Endothelial cell of umbilical vein (primary cell): ENCODE measurements at regions not wholly inside any gene's neighbourhood (a gene's known extent, or its start where the extent isn't known, plus 50 kb on each side); places are given as distances from the start of the nearest gene placed in this dataset.

Experiments
- BruUV-seq: library from RNA; stranded (reverse); fragments of 400-500 nt; replicated peaks from 2 replicates; lab custom pipeline; 2021; lab: Mats Ljungman, UMichigan
- CTCF ChIA-PET: fragments of 300-600, 350-600 bp; sonication (Branson Sonifier 250); formaldehyde crosslinking; loops from one replicate; lab custom pipeline; 2021; ENCODE audit warnings: antibody characterized with exemption, inconsistent platforms; lab: Charles Lee
- POLR2A ChIA-PET: fragments of 300-600, 350-600 bp; sonication (Branson Sonifier 250); formaldehyde crosslinking; loops from one replicate; lab custom pipeline; 2021; ENCODE audit warnings: antibody characterized with exemption, inconsistent platforms; lab: Charles Lee
- DNase-seq: peaks from one replicate; pipeline ENCODE4 v3.0.0-alpha.2; 2011; ENCODE audit warnings: low read depth, low spot score
- FAIRE-seq: peaks from 2 replicates; lab custom pipeline; 2011; peaks lifted over from hg19 to GRCh38; lab: Jason Lieb, UNC
- H2AFZ ChIP-seq: 2 replicates; pipeline ENCODE4 v1.6.0; 2012; ENCODE audit warnings: low read depth, low read length, control low read depth, inconsistent platforms
- H3K27ac ChIP-seq: 2 replicates; pipeline ENCODE4 v1.5.1; 2011; ENCODE audit warnings: low read depth, mild to moderate bottlenecking, control low read depth, low read length, moderate library complexity; ENCODE audit not compliant: insufficient read depth
- H3K27me3 ChIP-seq, 2 experiments: 2 replicates each; pipeline versions ENCODE4 v1.6.0 to v1.6.1; 2011; ENCODE audit warnings: low read length in 2 of 2, mixed read lengths in 1 of 2; ENCODE audit not compliant: control insufficient read depth in 2 of 2, insufficient read depth in 2 of 2
- H3K36me3 ChIP-seq, 2 experiments: 2 replicates in 1 of 2; 3 replicates in 1 of 2; pipeline ENCODE4 v1.5.1; 2011; ENCODE audit warnings: low read length in 2 of 2, mild to moderate bottlenecking in 1 of 2, moderate library complexity in 1 of 2; ENCODE audit not compliant: control insufficient read depth in 2 of 2, insufficient read depth in 2 of 2; ENCODE audit errors: extremely low read depth in 1 of 2
- H3K4me1 ChIP-seq: 3 replicates; pipeline ENCODE4 v1.5.1; 2011; ENCODE audit warnings: mild to moderate bottlenecking, low read length; ENCODE audit not compliant: control insufficient read depth, insufficient read depth; ENCODE audit errors: extremely low read depth
- H3K4me2 ChIP-seq: 2 replicates; pipeline ENCODE4 v1.6.1; 2011; ENCODE audit warnings: low read length, control low read depth, mixed read lengths; ENCODE audit not compliant: insufficient read depth
- H3K4me3 ChIP-seq, 3 experiments: fragments of 200-600 bp in 1 of 3; sonication (generic), shearing (Covaris generic) in 1 of 3; replicated peaks in 1 of 3; 2 replicates each; pipeline ENCODE4 v1.5.1; 2011 to 2016; ENCODE audit warnings: control low read depth in 3 of 3, low read length in 3 of 3, mild to moderate bottlenecking in 2 of 3, inconsistent platforms in 1 of 3, low read depth in 1 of 3, moderate library complexity in 1 of 3; ENCODE audit not compliant: insufficient read depth in 1 of 3
- H3K79me2 ChIP-seq: 2 replicates; pipeline ENCODE4 v1.6.0; 2012; ENCODE audit warnings: low read length, inconsistent platforms; ENCODE audit not compliant: control insufficient read depth, insufficient read depth
- H3K9ac ChIP-seq: replicated peaks from 2 replicates; pipeline ENCODE3; 2011; ENCODE audit warnings: low read length, control low read depth; ENCODE audit not compliant: insufficient read depth; ENCODE audit errors: extremely low read depth
- H3K9me1 ChIP-seq: replicated peaks from 3 replicates; pipeline ENCODE4 v1.6.0; 2011; ENCODE audit warnings: mild to moderate bottlenecking, low read length; ENCODE audit not compliant: control insufficient read depth, insufficient read depth; ENCODE audit errors: extremely low read depth
- H3K9me3 ChIP-seq: replicated peaks from 2 replicates; pipeline ENCODE4 v1.5.1; 2012; ENCODE audit warnings: low read length, inconsistent platforms; ENCODE audit not compliant: control insufficient read depth, insufficient read depth
- H4K20me1 ChIP-seq: replicated peaks from 2 replicates; pipeline ENCODE3; 2011; ENCODE audit warnings: mild to moderate bottlenecking, low read length; ENCODE audit not compliant: control insufficient read depth, insufficient read depth; ENCODE audit errors: extremely low read depth
- EZH2 ChIP-seq: IDR thresholded peaks from 2 replicates; pipeline ENCODE4 v1.6.1; 2012; ENCODE audit warnings: borderline replicate concordance, low read depth, mild to moderate bottlenecking, moderate library complexity, low read length, inconsistent platforms; ENCODE audit not compliant: severe bottlenecking
- FOS ChIP-seq: IDR thresholded peaks from 2 replicates; pipeline ENCODE4 v1.6.1; 2011; ENCODE audit warnings: mild to moderate bottlenecking, low read length, moderate library complexity, borderline replicate concordance; ENCODE audit not compliant: insufficient read depth
- GATA2 ChIP-seq: IDR thresholded peaks from 2 replicates; pipeline ENCODE4 v1.7.0; 2011; ENCODE audit warnings: low read depth, mild to moderate bottlenecking, moderate library complexity, mixed read lengths, low read length; ENCODE audit not compliant: insufficient read length, insufficient read depth
- JUN ChIP-seq: IDR thresholded peaks from 2 replicates; pipeline ENCODE4 v1.6.1; 2011; ENCODE audit warnings: borderline replicate concordance, low read depth; ENCODE audit not compliant: insufficient read length, insufficient read depth
- MAX ChIP-seq: IDR thresholded peaks from 2 replicates; pipeline ENCODE4 v1.6.1; 2011; ENCODE audit not compliant: insufficient read depth, insufficient read length
- MYC ChIP-seq: IDR thresholded peaks from one replicate; pipeline ENCODE4 v1.6.1; 2011; ENCODE audit warnings: mild to moderate bottlenecking, low read depth, low read length
- POLR2A ChIP-seq: IDR thresholded peaks from 2 replicates; pipeline ENCODE4 v1.6.1; 2012; ENCODE audit warnings: low read depth, mild to moderate bottlenecking, control low read depth, low read length
- POLR2AphosphoS5 ChIP-seq: IDR thresholded peaks from 2 replicates; pipeline ENCODE4 v1.6.1; 2012; ENCODE audit warnings: low read depth, mild to moderate bottlenecking, control low read depth, low read length, moderate library complexity; ENCODE audit not compliant: insufficient read depth
- dilution Hi-C: fragments of 300-500 bp; cut with MboI; formaldehyde crosslinking; loops from one replicate; pipeline ENCODE4 v1.15.0; 2019; ENCODE audit warnings: low sequenced_read_pairs; ENCODE audit not compliant: extremely low pct_ligation_motif_present
- intact Hi-C: fragments of 100-400 bp; cut with micrococcal nuclease; formaldehyde crosslinking; loops from one replicate; pipeline ENCODE4 v1.10.0; 2022
- TF ChIP-seq, protein P1 (sequence below), 2 donors: IDR thresholded peaks; 1 replicate in 1 of 2; 2 replicates in 1 of 2; pipeline ENCODE4 v1.5.1; 2011; ENCODE audit warnings: low read length in 2 of 2, mild to moderate bottlenecking in 2 of 2, moderate library complexity in 2 of 2, control low read depth in 1 of 2, inconsistent platforms in 1 of 2, low read depth in 1 of 2; ENCODE audit not compliant: insufficient read depth in 1 of 2; ENCODE audit errors: extremely low read depth in 1 of 2

DNA sequence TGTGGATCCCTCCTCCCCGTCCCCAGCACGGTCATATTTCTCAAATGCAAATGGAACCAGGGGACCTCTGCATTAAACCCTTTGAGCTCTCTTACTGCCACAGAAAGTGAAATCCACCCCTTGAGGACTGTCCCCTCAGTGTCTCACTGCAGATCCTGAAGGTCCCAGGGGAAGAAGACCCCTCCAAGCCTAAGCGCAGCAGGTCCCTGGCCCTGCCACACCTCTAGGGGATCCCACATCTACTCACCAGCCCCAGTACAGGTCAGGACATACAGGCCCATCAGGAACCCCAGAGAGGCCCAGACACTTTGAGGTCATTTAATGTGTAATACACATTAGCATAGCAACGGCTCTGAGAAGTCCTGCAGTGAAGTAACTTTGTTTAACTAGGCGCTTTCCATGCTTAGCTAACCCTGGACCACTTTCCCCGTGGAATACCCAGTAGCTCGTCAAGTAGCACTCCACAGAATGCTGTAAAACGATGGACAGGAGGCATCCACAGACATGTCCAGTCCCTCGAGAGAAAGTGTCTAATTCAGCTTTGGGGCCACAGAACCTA, 54.7 kb upstream of the ALDH1B1 start:
- ChIA-PET POLR2A (no interaction called here), CTCF (interaction anchor here (0.7 to 1.2 kb wide), 3 partner anchors 9 to 16 kb away, joined by 3 to 4 read pairs (median 3); no protein-coding TSS in a partner anchor)
- Histone ChIP-seq H3K9me3 (no peaks in the 10 kb centered on the region), H3K4me1 (no peaks in the 10 kb centered on the region), H2AFZ (no peak overlapping the region), H4K20me1 (no peaks in the 10 kb centered on the region), H3K27ac (no peak overlapping the region), H3K36me3 (no peaks in the 10 kb centered on the region), H3K27me3 (peaks cover 9 to 35% of the 10 kb centered on the region in 2 experiments), H3K79me2 (no peaks in the 10 kb centered on the region), H3K4me3 (no peak overlapping the region), H3K9ac (no peak overlapping the region), H3K9me1 (no peaks in the 10 kb centered on the region), H3K4me2 (no peak overlapping the region)
- no peak for TF ChIP-seq JUN
- TF ChIP-seq GATA2, result no peak
- TF ChIP-seq POLR2AphosphoS5, result no peak
- no peak for TF ChIP-seq MYC
- TF ChIP-seq, protein P1, sequence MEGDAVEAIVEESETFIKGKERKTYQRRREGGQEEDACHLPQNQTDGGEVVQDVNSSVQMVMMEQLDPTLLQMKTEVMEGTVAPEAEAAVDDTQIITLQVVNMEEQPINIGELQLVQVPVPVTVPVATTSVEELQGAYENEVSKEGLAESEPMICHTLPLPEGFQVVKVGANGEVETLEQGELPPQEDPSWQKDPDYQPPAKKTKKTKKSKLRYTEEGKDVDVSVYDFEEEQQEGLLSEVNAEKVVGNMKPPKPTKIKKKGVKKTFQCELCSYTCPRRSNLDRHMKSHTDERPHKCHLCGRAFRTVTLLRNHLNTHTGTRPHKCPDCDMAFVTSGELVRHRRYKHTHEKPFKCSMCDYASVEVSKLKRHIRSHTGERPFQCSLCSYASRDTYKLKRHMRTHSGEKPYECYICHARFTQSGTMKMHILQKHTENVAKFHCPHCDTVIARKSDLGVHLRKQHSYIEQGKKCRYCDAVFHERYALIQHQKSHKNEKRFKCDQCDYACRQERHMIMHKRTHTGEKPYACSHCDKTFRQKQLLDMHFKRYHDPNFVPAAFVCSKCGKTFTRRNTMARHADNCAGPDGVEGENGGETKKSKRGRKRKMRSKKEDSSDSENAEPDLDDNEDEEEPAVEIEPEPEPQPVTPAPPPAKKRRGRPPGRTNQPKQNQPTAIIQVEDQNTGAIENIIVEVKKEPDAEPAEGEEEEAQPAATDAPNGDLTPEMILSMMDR (IDR thresholded peaks at IDR 0.05; ENCODE audit: extremely low read depth in 1 of 2, insufficient read depth in 1 of 2, low read depth in 1 of 2, low read length in 2 of 2), result no peak
- TF ChIP-seq POLR2A, result no peak
- no peak for TF ChIP-seq EZH2
- TF ChIP-seq MAX, result no peak
- no peak for TF ChIP-seq FOS
- BruUV-seq, result no TSS peak
- FAIRE-seq (no peak), DNase-seq (no peak)
- intact Hi-C loops (no loop called here), dilution Hi-C loops (no loop called here)
